DOHH2 (cell line): ENCODE measurements at regions not wholly inside any gene's neighbourhood (a gene's known extent, or its start where the extent isn't known, plus 50 kb on each side); places are given as distances from the start of the nearest gene placed in this dataset.

ENCODE experiments used
- H3F3A ChIP-seq: fragments of 200-600 bp; sonication (generic), shearing (Covaris generic); 2 replicates; pipeline ENCODE4 v1.6.0; 2016; ENCODE audit warnings: antibody characterized with exemption, mild to moderate bottlenecking; ENCODE audit not compliant: control insufficient read depth, insufficient read depth
- H3K27ac ChIP-seq: fragments of 200-600 bp; sonication (generic); 2 replicates; pipeline ENCODE4 v1.5.1; 2014; ENCODE audit warnings: low read depth, mild to moderate bottlenecking, low read length, moderate library complexity
- H3K27me3 ChIP-seq: fragments of 200-600 bp; sonication (generic); 2 replicates; pipeline ENCODE4 v1.6.1; 2014; ENCODE audit warnings: mild to moderate bottlenecking, low read length, mixed read lengths; ENCODE audit not compliant: control insufficient read depth
- H3K36me3 ChIP-seq: fragments of 200-600 bp; sonication (generic); 2 replicates; pipeline ENCODE4 v1.6.1; 2014; ENCODE audit warnings: mild to moderate bottlenecking, low read length, moderate library complexity, mixed read lengths; ENCODE audit not compliant: control insufficient read depth
- H3K4me1 ChIP-seq: fragments of 200-600 bp; sonication (generic); 2 replicates; pipeline ENCODE4 v1.6.1; 2014; ENCODE audit warnings: mild to moderate bottlenecking, low read length, mixed read lengths; ENCODE audit not compliant: control insufficient read depth
- H3K4me2 ChIP-seq: fragments of 200-600 bp; sonication (generic); 2 replicates; pipeline ENCODE4 v1.6.0; 2014; ENCODE audit warnings: mild to moderate bottlenecking, low read length, moderate library complexity
- H3K4me3 ChIP-seq: fragments of 200-600 bp; sonication (generic); 2 replicates; pipeline ENCODE4 v1.5.1; 2014; ENCODE audit warnings: mild to moderate bottlenecking, low read length, mixed read lengths
- H3K79me2 ChIP-seq: fragments of 200-600 bp; sonication (generic); 2 replicates; pipeline ENCODE4 v1.6.1; 2014; ENCODE audit warnings: mild to moderate bottlenecking, low read length, mixed read lengths; ENCODE audit not compliant: control insufficient read depth
- H3K9me2 ChIP-seq: fragments of 200-600 bp; sonication (generic); replicated peaks from 2 replicates; pipeline ENCODE4 v1.6.1; 2014; ENCODE audit warnings: mild to moderate bottlenecking, low read length, mixed read lengths; ENCODE audit not compliant: control insufficient read depth
- H3K9me3 ChIP-seq: fragments of 200-600 bp; sonication (generic); 2 replicates; pipeline ENCODE4 v1.6.1; 2014; ENCODE audit warnings: antibody characterized with exemption, low read length, mixed read lengths; ENCODE audit not compliant: control insufficient read depth, insufficient read depth
- H4K20me1 ChIP-seq: fragments of 200-600 bp; sonication (generic); 2 replicates; pipeline ENCODE4 v1.6.0; 2014; ENCODE audit warnings: low read depth, mild to moderate bottlenecking, antibody characterized with exemption, low read length, moderate library complexity; ENCODE audit not compliant: control insufficient read depth, insufficient read depth
- EZH2phosphoT487 ChIP-seq: fragments of 200-600 bp; sonication (generic); IDR thresholded peaks from 2 replicates; pipeline ENCODE4 v1.6.1; 2017; ENCODE audit warnings: borderline replicate concordance, mild to moderate bottlenecking, antibody characterized with exemption, low read length, moderate library complexity, mixed read lengths
- TF ChIP-seq, protein P1 (sequence below): fragments of 200-600 bp; sonication (generic); IDR thresholded peaks from one replicate; pipeline ENCODE4 v1.5.1; 2014; ENCODE audit warnings: antibody characterized with exemption, mild to moderate bottlenecking, low read depth, low read length; ENCODE audit not compliant: poor library complexity, severe bottlenecking

DNA sequence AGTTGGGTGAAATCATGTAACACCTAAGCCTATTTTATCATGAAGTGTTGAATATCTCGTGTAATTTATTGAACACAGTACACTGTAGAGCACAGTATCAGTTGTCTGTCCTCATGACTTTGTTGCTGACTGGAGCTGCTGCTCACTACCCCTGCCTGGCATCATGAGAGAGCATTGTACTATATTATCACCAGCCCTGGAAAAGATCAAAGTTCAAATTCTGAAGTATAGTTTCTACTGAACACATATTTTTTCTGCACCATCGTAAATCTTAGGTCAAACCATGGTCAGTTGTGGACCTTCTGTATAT lies 169.3 kb upstream of the RAI14 start:
- Histone ChIP-seq H3K9me3 (no peaks in the 10 kb centered on the region), H3K27me3 (peaks cover 12% of the 10 kb centered on the region), H3K4me2 (no peak overlapping the region), H3K4me1 (no peaks in the 10 kb centered on the region), H3F3A (no peaks in the 10 kb centered on the region), H3K9me2 (no peaks in the 10 kb centered on the region), H3K4me3 (no peak overlapping the region), H3K79me2 (no peaks in the 10 kb centered on the region), H3K27ac (no peak overlapping the region), H3K36me3 (no peaks in the 10 kb centered on the region), H4K20me1 (no peaks in the 10 kb centered on the region)
- TF ChIP-seq, protein P1, sequence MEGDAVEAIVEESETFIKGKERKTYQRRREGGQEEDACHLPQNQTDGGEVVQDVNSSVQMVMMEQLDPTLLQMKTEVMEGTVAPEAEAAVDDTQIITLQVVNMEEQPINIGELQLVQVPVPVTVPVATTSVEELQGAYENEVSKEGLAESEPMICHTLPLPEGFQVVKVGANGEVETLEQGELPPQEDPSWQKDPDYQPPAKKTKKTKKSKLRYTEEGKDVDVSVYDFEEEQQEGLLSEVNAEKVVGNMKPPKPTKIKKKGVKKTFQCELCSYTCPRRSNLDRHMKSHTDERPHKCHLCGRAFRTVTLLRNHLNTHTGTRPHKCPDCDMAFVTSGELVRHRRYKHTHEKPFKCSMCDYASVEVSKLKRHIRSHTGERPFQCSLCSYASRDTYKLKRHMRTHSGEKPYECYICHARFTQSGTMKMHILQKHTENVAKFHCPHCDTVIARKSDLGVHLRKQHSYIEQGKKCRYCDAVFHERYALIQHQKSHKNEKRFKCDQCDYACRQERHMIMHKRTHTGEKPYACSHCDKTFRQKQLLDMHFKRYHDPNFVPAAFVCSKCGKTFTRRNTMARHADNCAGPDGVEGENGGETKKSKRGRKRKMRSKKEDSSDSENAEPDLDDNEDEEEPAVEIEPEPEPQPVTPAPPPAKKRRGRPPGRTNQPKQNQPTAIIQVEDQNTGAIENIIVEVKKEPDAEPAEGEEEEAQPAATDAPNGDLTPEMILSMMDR: no peak
- no peak for TF ChIP-seq EZH2phosphoT487

GRCh38 chr5:34487159-34487879 lies 168.8 kb upstream of the RAI14 start:
- H3K4me2 ChIP-seq: no peak overlapping the region
- H3K9me3 ChIP-seq: no peaks in the 10 kb centered on the region
- no peaks in the 10 kb centered on the region for H3K79me2 ChIP-seq
- H3K27me3 ChIP-seq: peaks cover 12% of the 10 kb centered on the region
- H3K27ac ChIP-seq: no peak overlapping the region
- no peaks in the 10 kb centered on the region for H4K20me1 ChIP-seq
- no peaks in the 10 kb centered on the region for H3K36me3 ChIP-seq
- no peaks in the 10 kb centered on the region for H3F3A ChIP-seq
- no peaks in the 10 kb centered on the region for H3K4me1 ChIP-seq
- no peak overlapping the region for H3K4me3 ChIP-seq
- TF ChIP-seq, protein P1: no peak
- TF ChIP-seq EZH2phosphoT487: no peak
- no peaks in the 10 kb centered on the region for H3K9me2 ChIP-seq

DNA sequence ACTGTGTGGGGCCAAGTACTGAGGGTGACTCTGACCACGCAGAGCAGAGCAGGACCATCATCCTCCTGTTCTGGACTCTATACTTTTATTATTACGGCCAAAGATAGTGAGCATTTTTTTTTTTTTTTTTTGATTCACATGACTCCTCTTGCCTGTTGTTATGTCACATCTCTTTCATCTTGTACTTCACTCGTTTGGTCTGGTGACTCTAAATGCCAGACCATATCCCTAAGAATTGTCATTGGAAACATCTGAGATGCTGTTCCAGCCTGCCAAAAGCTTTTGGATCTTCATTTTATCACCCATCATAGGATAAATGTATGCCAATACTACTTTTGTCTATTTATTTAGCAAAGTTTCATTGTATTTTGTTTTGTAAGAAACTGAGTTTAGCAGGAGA lies 168.2 kb upstream of the RAI14 start:
- H3K79me2 ChIP-seq: no peaks in the 10 kb centered on the region
- H3K4me1 ChIP-seq: no peaks in the 10 kb centered on the region
- H4K20me1 ChIP-seq: no peaks in the 10 kb centered on the region
- no peak overlapping the region for H3K4me2 ChIP-seq
- H3K27me3 ChIP-seq: peaks cover 12% of the 10 kb centered on the region
- no peaks in the 10 kb centered on the region for H3K9me2 ChIP-seq
- no peaks in the 10 kb centered on the region for H3K9me3 ChIP-seq
- no peak overlapping the region for H3K27ac ChIP-seq
- no peaks in the 10 kb centered on the region for H3K36me3 ChIP-seq
- no peaks in the 10 kb centered on the region for H3F3A ChIP-seq
- no peak overlapping the region for H3K4me3 ChIP-seq
- no peak for TF ChIP-seq EZH2phosphoT487
- TF ChIP-seq, protein P1: no peak
